Stomach (tissue), 4 donors: ENCODE measurements at regions not wholly inside any gene's neighbourhood (a gene's known extent, or its start where the extent isn't known, plus 50 kb on each side); places are given as distances from the start of the nearest gene placed in this dataset.

Experiments used
- EP300 ChIP-seq: sonication (generic); formaldehyde crosslinking; IDR thresholded peaks from one replicate; pipeline ENCODE4 v1.6.1; 2017; ENCODE audit warnings: antibody characterized with exemption
- POLR2A ChIP-seq, 4 donors: fragments of 450-650 bp; IDR thresholded peaks; one replicate each; pipeline ENCODE4 v1.6.1; 2016; ENCODE audit warnings: antibody characterized with exemption in 4 of 4, control low read depth in 2 of 4, mild to moderate bottlenecking in 1 of 4, moderate library complexity in 1 of 4
- POLR2AphosphoS5 ChIP-seq, 3 donors: sonication (generic); formaldehyde crosslinking; IDR thresholded peaks; one replicate each; pipeline ENCODE4 v1.6.1; 2016; ENCODE audit warnings: antibody characterized with exemption in 3 of 3
- TF ChIP-seq, protein P1 (sequence below), 7 experiments: fragments of 450-650 bp in 4 of 7; fragments of 200-600 bp in 3 of 7; sonication (generic) in 3 of 7; IDR thresholded peaks; one replicate each; pipeline ENCODE4 v1.5.1; 2016 to 2019; ENCODE audit warnings: antibody characterized with exemption in 7 of 7, control low read depth in 2 of 7, mild to moderate bottlenecking in 1 of 7

DNA sequence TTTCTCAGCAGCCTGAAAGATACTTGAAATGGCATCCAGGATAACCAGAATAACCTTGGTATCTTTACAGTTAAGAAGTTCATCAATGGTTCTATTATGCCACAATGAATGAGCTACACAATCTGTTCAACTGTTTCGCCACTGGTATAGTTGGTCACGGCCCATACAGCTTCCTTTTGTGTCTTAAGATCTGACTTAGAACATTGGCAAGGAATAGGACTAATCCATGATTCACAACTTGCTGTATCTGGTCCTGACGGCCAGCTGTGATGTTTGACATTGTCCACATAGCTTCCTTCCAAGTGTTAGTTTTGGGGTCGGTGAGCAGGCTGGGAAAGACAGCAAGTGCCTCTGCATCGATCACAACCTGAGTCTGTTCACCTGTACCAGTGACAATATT is 113.3 kb upstream of the RAD23B start:
- TF ChIP-seq, protein P1, sequence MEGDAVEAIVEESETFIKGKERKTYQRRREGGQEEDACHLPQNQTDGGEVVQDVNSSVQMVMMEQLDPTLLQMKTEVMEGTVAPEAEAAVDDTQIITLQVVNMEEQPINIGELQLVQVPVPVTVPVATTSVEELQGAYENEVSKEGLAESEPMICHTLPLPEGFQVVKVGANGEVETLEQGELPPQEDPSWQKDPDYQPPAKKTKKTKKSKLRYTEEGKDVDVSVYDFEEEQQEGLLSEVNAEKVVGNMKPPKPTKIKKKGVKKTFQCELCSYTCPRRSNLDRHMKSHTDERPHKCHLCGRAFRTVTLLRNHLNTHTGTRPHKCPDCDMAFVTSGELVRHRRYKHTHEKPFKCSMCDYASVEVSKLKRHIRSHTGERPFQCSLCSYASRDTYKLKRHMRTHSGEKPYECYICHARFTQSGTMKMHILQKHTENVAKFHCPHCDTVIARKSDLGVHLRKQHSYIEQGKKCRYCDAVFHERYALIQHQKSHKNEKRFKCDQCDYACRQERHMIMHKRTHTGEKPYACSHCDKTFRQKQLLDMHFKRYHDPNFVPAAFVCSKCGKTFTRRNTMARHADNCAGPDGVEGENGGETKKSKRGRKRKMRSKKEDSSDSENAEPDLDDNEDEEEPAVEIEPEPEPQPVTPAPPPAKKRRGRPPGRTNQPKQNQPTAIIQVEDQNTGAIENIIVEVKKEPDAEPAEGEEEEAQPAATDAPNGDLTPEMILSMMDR (IDR thresholded peaks at IDR 0.05): no peak
- TF ChIP-seq EP300 (no peak), POLR2A (IDR thresholded peaks at IDR 0.05) (no peak), POLR2AphosphoS5 (IDR thresholded peaks at IDR 0.05) (no peak)
